Fibroblast of villous mesenchyme (primary cell): ENCODE measurements at regions not wholly inside any gene's neighbourhood (a gene's known extent, or its start where the extent isn't known, plus 50 kb on each side); places are given as distances from the start of the nearest gene placed in this dataset.
"Not testable (repeated sequence)": the region's sequence is repeated elsewhere in the genome, so short reads cannot be mapped to it uniquely, and the experiment has no call there.

Source experiments
- DNase-seq: peaks from one replicate; pipeline ENCODE4 v3.0.0-alpha.2; 2010; ENCODE audit warnings: low read depth
- H3K4me3 ChIP-seq: 2 replicates; pipeline ENCODE4 v1.5.1; 2011; ENCODE audit warnings: low read depth, mild to moderate bottlenecking, low read length
- CTCF ChIP-seq: IDR thresholded peaks from 2 replicates; pipeline ENCODE4 v1.5.1; 2012; ENCODE audit warnings: low read depth, mild to moderate bottlenecking, low read length; ENCODE audit not compliant: insufficient read depth

GRCh38 chr13:50747737-50748350, 95.6 kb downstream of the DLEU7 start:
- no peak for DNase-seq
- TF ChIP-seq CTCF = no peak
- H3K4me3 ChIP-seq = no peak overlapping the region

DNA sequence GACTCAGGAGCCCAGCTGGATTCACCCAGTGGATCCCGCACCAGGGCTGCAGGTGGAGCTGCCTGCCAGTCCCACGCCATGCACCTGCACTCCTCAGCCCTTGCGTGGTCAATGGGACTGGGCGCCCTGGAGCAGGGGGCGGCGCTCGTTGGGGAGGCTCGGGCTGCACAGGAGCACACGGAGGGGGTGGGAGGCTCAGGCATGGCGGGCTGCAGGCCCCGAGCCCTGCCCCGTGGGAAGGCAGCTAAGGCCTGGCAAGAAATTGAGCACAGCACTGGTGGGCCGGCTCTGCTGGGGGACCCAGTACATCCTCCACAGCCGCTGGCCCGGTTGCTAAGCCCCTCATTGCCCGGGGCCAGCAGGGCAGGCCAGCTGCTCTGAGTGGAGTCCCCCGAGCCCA, 90.3 kb downstream of the DLEU7 start:
- DNase-seq, H3K4me3 ChIP-seq: not testable (repeated sequence)

- H3K4me3 ChIP-seq, DNase-seq: not testable (repeated sequence)
These were observed 87.4 kb downstream of the DLEU7 start for GRCh38 chr13:50755862-50756685.

DNA sequence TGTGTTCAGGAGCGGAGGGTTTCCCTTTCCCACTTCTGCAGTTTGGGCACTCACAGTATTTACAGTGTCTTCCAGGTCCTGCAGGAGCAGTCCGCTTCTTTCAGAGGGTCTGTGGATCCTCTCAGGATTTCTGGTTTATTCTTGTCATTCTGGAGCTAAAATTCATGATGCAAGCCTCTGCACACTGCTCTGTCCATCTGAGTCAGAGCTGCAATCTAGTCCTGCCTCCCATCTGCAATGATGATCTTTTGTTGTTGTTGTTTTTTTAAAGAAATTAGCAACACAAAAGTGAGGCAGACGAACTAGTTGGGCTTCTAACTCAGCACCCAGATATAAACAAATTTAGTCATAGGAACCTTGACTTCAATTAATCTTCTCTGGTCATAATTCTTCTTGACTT, 86.5 kb downstream of the DLEU7 start:
- peak; percentile 30 for DNase-seq
- H3K4me3 ChIP-seq = no peak overlapping the region
- no peak for TF ChIP-seq CTCF

GRCh38 chr13:50758796-50759195, 84.7 kb downstream of the DLEU7 start:
- no peak for TF ChIP-seq CTCF
- no peak for DNase-seq
- H3K4me3 ChIP-seq = no peak overlapping the region

- H3K4me3 ChIP-seq = no peak overlapping the region
- no peak for TF ChIP-seq CTCF
- DNase-seq = no peak
These were observed 82.7 kb downstream of the DLEU7 start for GRCh38 chr13:50760751-50761150.

- no peak for DNase-seq
- H3K4me3 ChIP-seq = no peak overlapping the region
- no peak for TF ChIP-seq CTCF
These were observed 82.1 kb downstream of the DLEU7 start for GRCh38 chr13:50761406-50761805.

DNA sequence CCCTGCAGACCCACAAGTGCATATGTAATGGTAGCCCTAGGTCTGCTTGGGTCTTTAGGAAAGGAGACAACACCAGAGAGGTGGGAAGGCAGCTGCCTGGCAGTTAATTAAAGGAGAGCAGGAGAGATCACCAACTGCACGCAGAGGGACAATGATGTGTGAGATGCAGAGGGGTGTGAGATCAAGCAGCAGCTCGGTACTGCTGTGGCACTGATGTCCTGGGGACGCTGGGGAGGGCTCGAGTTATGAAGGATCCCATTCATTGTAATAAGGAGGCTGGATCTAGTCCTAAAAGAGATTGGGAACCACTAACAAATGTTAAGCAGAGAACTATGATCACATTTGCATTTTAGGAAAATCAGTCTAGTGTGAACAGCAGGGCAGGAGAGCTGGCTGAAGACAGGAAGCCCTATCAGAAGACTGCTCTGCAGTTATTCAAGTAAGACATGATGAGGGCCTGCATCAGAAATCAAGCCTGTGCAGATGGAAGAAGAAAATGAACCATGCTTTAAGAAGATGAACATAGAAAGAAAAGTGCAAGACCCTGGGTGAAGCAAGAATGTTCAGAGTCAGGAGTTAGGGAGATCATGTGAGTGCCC, 80.4 kb downstream of the DLEU7 start:
- no peak for TF ChIP-seq CTCF
- DNase-seq = no peak

More for the DNA sequence above, 80.4 kb downstream of the DLEU7 start:
- H3K4me3 ChIP-seq = no peak overlapping the region
